Naive thymus-derived CD4-positive, alpha-beta T cell (primary cell): ENCODE measurements at regions not wholly inside any gene's neighbourhood (a gene's known extent, or its start where the extent isn't known, plus 50 kb on each side); places are given as distances from the start of the nearest gene placed in this dataset.

Experiments
- ATAC-seq: fragments of 150-1000 bp; cut with Tn5 transposase; 2 replicates; pipeline ENCODE4 v1.10.0; 2021; ENCODE audit warnings: mild to moderate bottlenecking, moderate library complexity
- CTCF ChIA-PET: fragments of 350-600 bp; sonication (Branson Sonifier 250); formaldehyde crosslinking; loops from one replicate; lab custom pipeline; 2021; ENCODE audit warnings: antibody characterized with exemption; lab: Charles Lee
- POLR2A ChIA-PET: fragments of 350-600 bp; sonication (Branson Sonifier 250); formaldehyde crosslinking; loops from one replicate; lab custom pipeline; 2021; ENCODE audit warnings: antibody characterized with exemption, inconsistent platforms; lab: Charles Lee
- DNase-seq, 9 donors: peaks; one replicate each; pipeline versions ENCODE4 v3.0.0 to v3.0.0-alpha.2; 2020 to 2022; ENCODE audit warnings: mixed read lengths in 1 of 9
- H3K27ac ChIP-seq: one replicate; pipeline ENCODE4 v1.7.0; 2013; ENCODE audit warnings: mild to moderate bottlenecking, low read depth, low read length, moderate library complexity
- H3K27me3 ChIP-seq, 2 donors: one replicate each; pipeline ENCODE4 v1.7.0; 2013; ENCODE audit warnings: low read length in 2 of 2, mild to moderate bottlenecking in 2 of 2, moderate library complexity in 2 of 2; ENCODE audit not compliant: control insufficient read depth in 2 of 2, insufficient read depth in 2 of 2
- H3K36me3 ChIP-seq, 3 experiments: 1 replicate in 2 of 3; 2 replicates in 1 of 3; pipeline ENCODE4 v1.7.0; 2013; ENCODE audit warnings: low read length in 3 of 3, mild to moderate bottlenecking in 3 of 3, moderate library complexity in 1 of 3; ENCODE audit not compliant: insufficient read depth in 3 of 3, control insufficient read depth in 2 of 3
- H3K4me1 ChIP-seq, 2 donors: one replicate each; pipeline ENCODE4 v1.7.0; 2013; ENCODE audit warnings: low read length in 2 of 2, mild to moderate bottlenecking in 2 of 2, moderate library complexity in 1 of 2; ENCODE audit not compliant: control insufficient read depth in 2 of 2, insufficient read depth in 2 of 2
- H3K4me3 ChIP-seq: 2 replicates; pipeline ENCODE4 v1.7.0; 2013; ENCODE audit warnings: mild to moderate bottlenecking, low read length
- H3K9me3 ChIP-seq, 3 experiments: 1 replicate in 2 of 3; 2 replicates in 1 of 3; pipeline ENCODE4 v1.7.0; 2013; ENCODE audit warnings: low read length in 3 of 3; ENCODE audit not compliant: control insufficient read depth in 2 of 3
- H3K27ac Mint-ChIP-seq, 9 donors: one replicate each; pipeline ENCODE4 v1.8.0; 2020 to 2022; ENCODE audit warnings: mixed read lengths in 9 of 9, mild to moderate bottlenecking in 8 of 9, moderate library complexity in 5 of 9, inconsistent platforms in 2 of 9
- H3K27me3 Mint-ChIP-seq, 5 donors: one replicate each; pipeline ENCODE4 v1.8.0; 2021 to 2022; ENCODE audit warnings: mixed read lengths in 5 of 5, mild to moderate bottlenecking in 1 of 5
- H3K36me3 Mint-ChIP-seq, 5 donors: one replicate each; pipeline ENCODE4 v1.8.0; 2020 to 2022; ENCODE audit warnings: mixed read lengths in 5 of 5, mild to moderate bottlenecking in 3 of 5, inconsistent platforms in 1 of 5
- H3K4me1 Mint-ChIP-seq, 7 donors: one replicate each; pipeline ENCODE4 v1.8.0; 2020 to 2022; ENCODE audit warnings: mixed read lengths in 7 of 7, mild to moderate bottlenecking in 3 of 7, inconsistent platforms in 1 of 7
- H3K4me3 Mint-ChIP-seq, 10 donors: one replicate each; pipeline ENCODE4 v1.8.0; 2020 to 2022; ENCODE audit warnings: mild to moderate bottlenecking in 10 of 10, mixed read lengths in 10 of 10, moderate library complexity in 6 of 10, inconsistent platforms in 2 of 10
- H3K9me3 Mint-ChIP-seq, 11 donors: one replicate each; pipeline ENCODE4 v1.8.0; 2020 to 2022; ENCODE audit warnings: mixed read lengths in 11 of 11, mild to moderate bottlenecking in 4 of 11, inconsistent platforms in 1 of 11, moderate library complexity in 1 of 11
- intact Hi-C, 2 donors: fragments of 100-400 bp; cut with micrococcal nuclease; formaldehyde crosslinking; loops; one replicate each; pipeline ENCODE4 v1.15.1; 2023

DNA sequence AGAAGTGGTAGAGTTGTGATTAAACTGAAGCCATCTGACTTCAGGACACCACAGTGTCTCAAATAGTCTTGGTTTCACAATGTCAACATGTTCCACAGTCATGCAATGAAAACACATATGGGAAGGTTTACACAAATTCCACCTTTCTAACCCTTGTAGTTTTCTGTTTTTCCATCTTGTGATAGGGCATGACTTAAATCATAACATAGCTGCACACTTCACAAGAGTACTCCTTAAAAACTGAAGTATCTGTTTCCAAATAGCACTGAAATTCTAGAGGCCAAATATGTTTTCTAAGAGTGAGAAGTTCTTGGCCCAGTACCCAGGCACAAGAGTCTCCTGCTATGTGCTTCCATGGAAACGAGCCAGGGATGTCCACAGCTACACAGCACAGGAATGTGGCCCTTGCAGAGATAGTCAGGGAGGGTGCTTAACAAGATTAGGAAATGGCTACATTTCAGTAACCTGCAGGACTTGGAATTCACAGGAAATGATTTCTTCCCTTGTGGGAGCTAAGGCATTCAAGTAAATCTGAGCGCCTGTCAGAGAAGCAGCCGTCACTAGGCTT lies 269.1 kb downstream of the NDFIP2 start:
- CTCF ChIA-PET, result no interaction called here
- H3K27ac ChIP-seq, result no peak overlapping the region
- H3K36me3 ChIP-seq, result no peaks in the 10 kb centered on the region
- Mint-ChIP-seq H3K27me3 (peaks cover 0 to 10% (median 4%) of the 10 kb centered on the region in 5 donors), H3K36me3 (no peaks in the 10 kb centered on the region), H3K9me3 (peaks cover 0 to 3% (median 0%) of the 10 kb centered on the region in 11 donors), H3K4me3 (no peak overlapping the region), H3K27ac (no peak overlapping the region), H3K4me1 (no peaks in the 10 kb centered on the region)
- no peaks in the 10 kb centered on the region for H3K9me3 ChIP-seq
- no peak for DNase-seq
- no peak overlapping the region for H3K4me3 ChIP-seq
- no peaks in the 10 kb centered on the region for H3K27me3 ChIP-seq
- H3K4me1 ChIP-seq, result no peaks in the 10 kb centered on the region
- ATAC-seq, result no peak
- POLR2A ChIA-PET, result no interaction called here
- intact Hi-C loops, result no loop called here

DNA sequence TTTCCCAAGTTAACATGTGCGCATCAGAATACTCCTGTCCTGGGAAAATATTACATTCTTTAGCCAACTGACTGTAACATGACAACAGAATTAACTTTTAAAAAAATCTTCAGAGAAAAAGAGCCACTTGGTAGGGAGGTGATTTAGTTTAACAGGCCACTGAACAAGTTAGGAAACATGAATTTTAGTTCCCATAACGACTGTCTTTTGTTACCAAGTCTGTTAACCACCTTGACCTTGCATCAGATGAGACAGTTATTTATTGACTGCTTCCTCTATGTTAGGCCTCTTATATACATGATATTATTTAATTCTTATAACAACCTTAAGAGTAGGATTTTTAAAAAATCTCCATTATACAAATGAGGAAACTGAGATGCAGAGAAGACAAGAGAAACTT lies 268.6 kb downstream of the NDFIP2 start:
- H3K9me3 Mint-ChIP-seq, result peaks cover 0 to 3% (median 0%) of the 10 kb centered on the region in 11 donors
- Histone ChIP-seq H3K4me1 (no peaks in the 10 kb centered on the region), H3K4me3 (no peak overlapping the region), H3K27me3 (no peaks in the 10 kb centered on the region), H3K27ac (no peak overlapping the region), H3K36me3 (no peaks in the 10 kb centered on the region), H3K9me3 (no peaks in the 10 kb centered on the region)
- CTCF ChIA-PET, result no interaction called here
- no peaks in the 10 kb centered on the region for H3K4me1 Mint-ChIP-seq
- H3K27ac Mint-ChIP-seq, result no peak overlapping the region
- peaks cover 0 to 10% (median 4%) of the 10 kb centered on the region in 5 donors for H3K27me3 Mint-ChIP-seq
- POLR2A ChIA-PET, result no interaction called here
- intact Hi-C loops, result no loop called here
- H3K4me3 Mint-ChIP-seq, result no peak overlapping the region
- DNase-seq (no peak), ATAC-seq (no peak)
- no peaks in the 10 kb centered on the region for H3K36me3 Mint-ChIP-seq

DNA sequence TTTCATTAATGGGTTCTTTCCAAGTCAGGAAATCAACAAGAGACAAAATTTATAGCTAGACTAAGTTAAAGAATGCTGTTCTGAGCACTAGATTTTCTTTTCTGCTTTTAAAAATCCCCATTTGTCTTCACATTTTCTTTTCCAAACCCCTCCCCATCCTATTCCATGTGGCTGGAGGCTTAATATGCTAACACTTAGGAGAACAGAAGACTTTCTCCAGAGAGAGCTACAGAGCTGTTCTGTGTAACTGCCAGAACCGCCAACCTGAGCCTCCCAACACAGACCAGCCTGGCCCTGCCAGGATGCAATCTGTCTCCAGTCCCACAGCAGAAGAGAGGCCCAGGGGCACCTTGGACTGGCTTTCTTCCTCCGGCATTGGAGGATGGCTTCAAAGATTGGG lies 264.1 kb downstream of the NDFIP2 start:
- Histone ChIP-seq H3K4me1 (no peaks in the 10 kb centered on the region), H3K9me3 (no peaks in the 10 kb centered on the region), H3K27ac (no peak overlapping the region), H3K36me3 (no peaks in the 10 kb centered on the region), H3K27me3 (no peaks in the 10 kb centered on the region), H3K4me3 (no peak overlapping the region)
- H3K4me1 Mint-ChIP-seq, result no peaks in the 10 kb centered on the region
- ATAC-seq (no peak), DNase-seq (no peak)
- CTCF ChIA-PET, result no interaction called here
- H3K27me3 Mint-ChIP-seq, result peaks cover 0 to 6% (median 0%) of the 10 kb centered on the region in 5 donors
- H3K36me3 Mint-ChIP-seq, result no peaks in the 10 kb centered on the region
- intact Hi-C loops, result no loop called here
- no peak overlapping the region for H3K27ac Mint-ChIP-seq
- POLR2A ChIA-PET, result no interaction called here
- H3K4me3 Mint-ChIP-seq, result no peak overlapping the region
- H3K9me3 Mint-ChIP-seq, result peaks cover 0 to 9% (median 0%) of the 10 kb centered on the region in 11 donors

- Mint-ChIP-seq H3K27ac (no peak overlapping the region), H3K4me3 (no peak overlapping the region), H3K9me3 (peaks cover 0 to 9% (median 0%) of the 10 kb centered on the region in 11 donors), H3K4me1 (no peaks in the 10 kb centered on the region), H3K27me3 (peaks cover 0 to 9% (median 0%) of the 10 kb centered on the region in 5 donors), H3K36me3 (no peaks in the 10 kb centered on the region)
- intact Hi-C loops, result no loop called here
- DNase-seq (no peak), ATAC-seq (no peak)
- Histone ChIP-seq H3K4me3 (no peak overlapping the region), H3K27me3 (no peaks in the 10 kb centered on the region), H3K27ac (no peak overlapping the region), H3K4me1 (no peaks in the 10 kb centered on the region), H3K36me3 (no peaks in the 10 kb centered on the region), H3K9me3 (no peaks in the 10 kb centered on the region)
- CTCF ChIA-PET, result no interaction called here
- POLR2A ChIA-PET, result no interaction called here
Measured at GRCh38 chr13:79742923-79743322, 262.0 kb downstream of the NDFIP2 start.

DNA sequence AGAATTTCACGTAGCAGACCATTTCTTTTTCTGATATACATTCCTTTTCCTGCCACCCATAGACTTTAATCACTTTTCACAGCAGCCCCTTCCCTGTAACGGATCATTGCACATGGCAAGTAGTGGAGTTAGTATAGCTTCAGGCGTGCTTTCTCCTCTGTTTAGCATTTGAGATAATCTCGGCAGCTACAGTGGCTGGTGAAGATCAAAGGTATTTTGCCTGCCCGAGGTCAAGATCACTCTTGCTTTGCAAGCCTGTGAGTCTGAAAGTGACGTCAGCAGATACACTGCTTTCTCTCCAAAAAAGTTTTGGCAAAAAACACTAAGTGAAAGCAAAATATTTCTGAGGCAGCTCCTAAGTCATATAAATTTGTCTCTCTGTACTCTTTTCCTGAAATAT lies 260.0 kb downstream of the NDFIP2 start:
- no peak for DNase-seq

GRCh38 chr13:79736356-79736755 lies 255.4 kb downstream of the NDFIP2 start:
- Histone ChIP-seq H3K27ac (no peak overlapping the region), H3K4me3 (no peak overlapping the region), H3K36me3 (no peaks in the 10 kb centered on the region), H3K27me3 (no peaks in the 10 kb centered on the region), H3K9me3 (no peaks in the 10 kb centered on the region), H3K4me1 (no peaks in the 10 kb centered on the region)
- CTCF ChIA-PET, result no interaction called here
- Mint-ChIP-seq H3K27ac (no peak overlapping the region), H3K27me3 (peaks cover 0 to 10% (median 5%) of the 10 kb centered on the region in 5 donors), H3K4me1 (no peaks in the 10 kb centered on the region), H3K36me3 (no peaks in the 10 kb centered on the region), H3K4me3 (no peak overlapping the region), H3K9me3 (peaks cover 0 to 13% (median 5%) of the 10 kb centered on the region in 11 donors)
- intact Hi-C loops, result no loop called here
- ATAC-seq (no peak), DNase-seq (no peak)
- POLR2A ChIA-PET, result no interaction called here

More for the DNA sequence above, 260.0 kb downstream of the NDFIP2 start:
- Mint-ChIP-seq H3K4me1 (no peaks in the 10 kb centered on the region), H3K4me3 (no peak overlapping the region), H3K27ac (no peak overlapping the region), H3K27me3 (peaks cover 0 to 7% (median 5%) of the 10 kb centered on the region in 5 donors), H3K36me3 (no peaks in the 10 kb centered on the region), H3K9me3 (peaks cover 0 to 9% (median 0%) of the 10 kb centered on the region in 11 donors)
- intact Hi-C loops, result no loop called here
- ATAC-seq, result no peak
- ChIA-PET CTCF (no interaction called here), POLR2A (no interaction called here)
- Histone ChIP-seq H3K4me1 (no peaks in the 10 kb centered on the region), H3K9me3 (no peaks in the 10 kb centered on the region), H3K27ac (no peak overlapping the region), H3K36me3 (no peaks in the 10 kb centered on the region), H3K27me3 (no peaks in the 10 kb centered on the region), H3K4me3 (no peak overlapping the region)

- no peaks in the 10 kb centered on the region for H3K9me3 ChIP-seq
- Mint-ChIP-seq H3K4me1 (no peaks in the 10 kb centered on the region), H3K27me3 (peaks cover 0 to 10% (median 5%) of the 10 kb centered on the region in 5 donors), H3K27ac (no peak overlapping the region), H3K4me3 (no peak overlapping the region), H3K9me3 (peaks cover 0 to 11% (median 5%) of the 10 kb centered on the region in 11 donors), H3K36me3 (no peaks in the 10 kb centered on the region)
- no peak overlapping the region for H3K27ac ChIP-seq
- ATAC-seq, result no peak
- intact Hi-C loops, result no loop called here
- no peaks in the 10 kb centered on the region for H3K36me3 ChIP-seq
- CTCF ChIA-PET, result no interaction called here
- H3K4me1 ChIP-seq, result no peaks in the 10 kb centered on the region
- POLR2A ChIA-PET, result no interaction called here
- no peak for DNase-seq
- no peak overlapping the region for H3K4me3 ChIP-seq
- H3K27me3 ChIP-seq, result no peaks in the 10 kb centered on the region
Measured at GRCh38 chr13:79735228-79735627, 254.3 kb downstream of the NDFIP2 start.
